ENCODE measurements at regions not wholly inside any gene's neighbourhood (a gene's known extent, or its start where the extent isn't known, plus 50 kb on each side); places are given as distances from the start of the nearest gene placed in this dataset.

- no peak for TF ChIP-seq CTCF (conservative IDR thresholded peaks at IDR 0.05)
- no peak overlapping the region for H3K27ac ChIP-seq
Measured at GRCh38 chrX:149124526-149125108, 380.5 kb downstream of the IDS start.

GRCh38 chrX:149121206-149121920 is 383.7 kb downstream of the IDS start:
- no peak overlapping the region for H3K27ac ChIP-seq
- no peak for TF ChIP-seq CTCF (conservative IDR thresholded peaks at IDR 0.05)

GRCh38 chrX:149120459-149120858 is 384.6 kb downstream of the IDS start:
- H3K27ac ChIP-seq = no peak overlapping the region
- TF ChIP-seq CTCF (conservative IDR thresholded peaks at IDR 0.05) = no peak

GRCh38 chrX:149114874-149115273 is 390.2 kb downstream of the IDS start:
- no peak overlapping the region for H3K27ac ChIP-seq
- TF ChIP-seq CTCF (conservative IDR thresholded peaks at IDR 0.05) = no peak

GRCh38 chrX:149114001-149114400 is 391.1 kb downstream of the IDS start:
- no peak for TF ChIP-seq CTCF (conservative IDR thresholded peaks at IDR 0.05)
- H3K27ac ChIP-seq = no peak overlapping the region

- no peak overlapping the region for H3K27ac ChIP-seq
- no peak for TF ChIP-seq CTCF (conservative IDR thresholded peaks at IDR 0.05)
Measured at GRCh38 chrX:149097786-149098185, 407.3 kb downstream of the IDS start.

GRCh38 chrX:149092179-149092578 is 412.9 kb downstream of the IDS start:
- H3K27ac ChIP-seq = no peak overlapping the region
- TF ChIP-seq CTCF (conservative IDR thresholded peaks at IDR 0.05) = no peak
